Mesendoderm (in vitro differentiated cells): ENCODE measurements at regions not wholly inside any gene's neighbourhood (a gene's known extent, or its start where the extent isn't known, plus 50 kb on each side); places are given as distances from the start of the nearest gene placed in this dataset.
A peak's percentile ranks its signal among the peaks of the same experiment; 100 is the strongest.

Source experiments
- DNase-seq: peaks from one replicate; pipeline ENCODE4 v3.0.0; 2013
- H2AK5ac ChIP-seq: 2 replicates; pipeline ENCODE4 v1.6.1; 2013; ENCODE audit warnings: low read length, inconsistent platforms
- H2BK120ac ChIP-seq: 2 replicates; pipeline ENCODE4 v1.6.1; 2013; ENCODE audit warnings: low read depth, mild to moderate bottlenecking, low read length, moderate library complexity, mixed read lengths
- H2BK15ac ChIP-seq: replicated peaks from 2 replicates; pipeline ENCODE4 v1.6.1; 2013; ENCODE audit warnings: low read depth, mild to moderate bottlenecking, moderate library complexity
- H2BK5ac ChIP-seq: 2 replicates; pipeline ENCODE4 v1.6.1; 2013; ENCODE audit warnings: low read length, inconsistent platforms
- H3K18ac ChIP-seq: 2 replicates; pipeline ENCODE4 v1.6.1; 2013; ENCODE audit warnings: mild to moderate bottlenecking, low read length, mixed read lengths
- H3K23ac ChIP-seq: one replicate; pipeline ENCODE4 v1.6.1; 2013; ENCODE audit warnings: low read length
- H3K27ac ChIP-seq: 2 replicates; pipeline ENCODE4 v1.5.1; 2013; ENCODE audit warnings: low read depth, mild to moderate bottlenecking, inconsistent platforms, low read length, moderate library complexity
- H3K27me3 ChIP-seq: 2 replicates; pipeline ENCODE4 v1.6.1; 2013; ENCODE audit warnings: low read length, control low read depth, mild to moderate bottlenecking, inconsistent platforms; ENCODE audit not compliant: insufficient read depth, poor library complexity
- H3K36me3 ChIP-seq: 2 replicates; pipeline ENCODE4 v1.6.1; 2013; ENCODE audit warnings: low read length, inconsistent platforms; ENCODE audit not compliant: control insufficient read depth, insufficient read depth
- H3K4ac ChIP-seq: one replicate; pipeline ENCODE4 v1.6.1; 2013; ENCODE audit warnings: low read depth, mild to moderate bottlenecking, low read length, moderate library complexity
- H3K4me1 ChIP-seq: 2 replicates; pipeline ENCODE4 v1.6.1; 2013; ENCODE audit warnings: low read depth, low read length, inconsistent platforms; ENCODE audit not compliant: control insufficient read depth
- H3K4me2 ChIP-seq: 2 replicates; pipeline ENCODE4 v1.6.1; 2013; ENCODE audit warnings: low read length
- H3K4me3 ChIP-seq: 2 replicates; pipeline ENCODE4 v1.5.1; 2013; ENCODE audit warnings: mild to moderate bottlenecking, low read length
- H3K56ac ChIP-seq: one replicate; pipeline ENCODE4 v1.6.1; 2013; ENCODE audit warnings: low read length
- H3K79me1 ChIP-seq: 2 replicates; pipeline ENCODE4 v1.6.1; 2013; ENCODE audit warnings: low read length, inconsistent platforms
- H3K79me2 ChIP-seq: 2 replicates; pipeline ENCODE4 v1.6.1; 2013; ENCODE audit warnings: mild to moderate bottlenecking, low read length; ENCODE audit not compliant: control insufficient read depth, insufficient read depth
- H3K9ac ChIP-seq: 2 replicates; pipeline ENCODE4 v1.6.1; 2013; ENCODE audit warnings: low read length, inconsistent platforms
- H4K5ac ChIP-seq: one replicate; pipeline ENCODE4 v1.6.1; 2013; ENCODE audit warnings: low read length
- H4K8ac ChIP-seq: one replicate; pipeline ENCODE4 v1.6.1; 2013; ENCODE audit warnings: low read depth, mild to moderate bottlenecking, control low read depth, low read length, moderate library complexity
- WGBS: extraction: QIAGEN DNeasy Blood & Tissue Kit; methylation state at CpG from one replicate; pipeline ENCODE4 v1.1.7; 2013; ENCODE audit warnings: low lambda C conversion rate, missing lambda C conversion rate; ENCODE audit not compliant: insufficient coverage; ENCODE audit errors: extremely low coverage; 5-methylcytosine and 5-hydroxymethylcytosine counted together

DNA sequence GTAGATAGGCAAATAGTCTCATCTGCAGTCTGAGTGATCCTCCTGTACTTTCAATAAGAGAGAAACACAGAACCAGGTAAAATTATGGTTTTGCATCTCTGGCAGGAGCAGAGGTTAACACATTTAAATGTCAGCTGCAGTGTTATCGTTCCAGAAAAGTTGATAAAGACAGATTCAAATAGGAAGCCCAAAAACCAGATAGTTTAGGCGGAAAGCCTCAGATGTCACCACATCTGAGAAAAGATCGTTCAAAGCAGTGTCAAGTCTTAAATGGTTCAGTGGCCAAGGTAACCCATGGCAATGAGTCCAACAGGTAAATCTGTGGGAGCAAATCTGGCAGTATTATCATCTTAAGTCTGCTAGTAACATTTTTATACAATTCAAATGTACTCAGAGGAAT is 542.1 kb upstream of the MEF2C start:
- Histone ChIP-seq H3K9ac (no peak overlapping the region), H3K27me3 (no peaks in the 10 kb centered on the region), H3K4me2 (no peak overlapping the region), H3K23ac (no peak overlapping the region), H3K18ac (no peak overlapping the region), H3K27ac (no peak overlapping the region), H2AK5ac (no peak overlapping the region), H2BK120ac (no peak overlapping the region), H3K56ac (no peak overlapping the region), H3K79me1 (no peaks in the 10 kb centered on the region), H2BK15ac (no peak overlapping the region), H2BK5ac (no peak overlapping the region), H3K4ac (no peak overlapping the region), H4K5ac (no peak overlapping the region), H3K36me3 (no peaks in the 10 kb centered on the region), H3K4me3 (no peak overlapping the region), H3K4me1 (no peaks in the 10 kb centered on the region), H4K8ac (no peak overlapping the region), H3K79me2 (no peaks in the 10 kb centered on the region)
- WGBS: no CpG with 5 or more reads among the region's 3 CpGs
- DNase-seq: no peak

DNA sequence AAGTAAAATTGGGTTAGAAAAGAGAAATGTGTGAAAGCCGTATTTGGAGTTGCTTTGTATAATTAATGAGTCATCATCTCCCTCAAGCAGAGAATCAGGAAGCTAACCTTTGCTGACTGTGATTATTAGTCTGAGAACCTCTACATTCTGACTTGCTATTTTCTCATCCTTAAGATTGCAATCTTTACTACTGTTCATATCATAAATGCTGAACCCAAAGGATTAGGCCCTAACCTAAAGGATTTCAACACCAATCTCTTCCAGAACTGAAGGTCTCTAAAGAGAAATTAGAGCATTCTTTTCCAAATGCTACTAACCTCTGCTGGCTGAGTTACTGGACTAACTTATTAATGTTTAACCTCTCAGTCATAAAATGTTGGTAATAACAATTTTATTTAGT is 538.1 kb upstream of the MEF2C start:
- Histone ChIP-seq H3K4me2 (no peak overlapping the region), H2BK120ac (no peak overlapping the region), H3K23ac (no peak overlapping the region), H3K27ac (no peak overlapping the region), H3K27me3 (no peaks in the 10 kb centered on the region), H3K4me3 (no peak overlapping the region), H3K56ac (no peak overlapping the region), H3K79me1 (no peaks in the 10 kb centered on the region), H3K9ac (no peak overlapping the region), H2AK5ac (no peak overlapping the region), H3K36me3 (no peaks in the 10 kb centered on the region), H2BK15ac (no peak overlapping the region), H3K18ac (no peak overlapping the region), H4K8ac (no peak overlapping the region), H2BK5ac (no peak overlapping the region), H4K5ac (no peak overlapping the region), H3K4ac (no peak overlapping the region), H3K4me1 (no peaks in the 10 kb centered on the region), H3K79me2 (no peaks in the 10 kb centered on the region)
- DNase-seq: peak; percentile 14
- WGBS: no CpG with 5 or more reads among the region's 1 CpG

DNA sequence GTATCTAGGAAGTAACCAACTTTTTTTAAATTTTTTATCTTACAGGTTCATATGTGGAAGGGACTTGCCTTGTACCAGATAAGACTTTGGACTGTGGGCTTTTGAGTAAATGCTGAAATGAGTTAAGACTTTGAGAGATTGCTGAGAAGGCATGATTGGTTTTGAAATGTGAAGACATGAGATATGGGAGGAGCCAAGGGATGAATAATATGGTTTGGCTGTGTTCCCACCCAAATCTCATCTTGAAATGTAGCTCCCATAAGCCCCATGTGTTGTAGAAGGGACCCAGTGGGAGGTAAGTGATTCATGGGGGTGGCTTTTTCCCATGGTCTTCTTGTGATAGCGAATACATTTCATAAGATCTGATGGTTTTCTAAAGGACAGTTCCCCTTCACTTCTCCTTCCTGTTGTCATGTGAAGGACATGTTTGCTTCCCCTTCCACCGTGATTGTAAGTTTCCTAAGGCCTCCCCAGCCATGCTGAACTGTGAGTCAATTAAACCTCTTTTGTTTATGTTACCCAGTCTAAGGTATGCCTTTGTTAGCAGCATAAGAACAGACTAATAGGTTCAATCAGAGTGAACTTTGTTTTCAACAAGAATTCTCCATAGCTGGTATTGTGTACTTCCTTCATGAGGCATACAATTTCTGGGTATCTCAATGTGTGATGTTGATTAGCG is 535.6 kb upstream of the MEF2C start:
- no peak overlapping the region for H3K23ac ChIP-seq
- H3K4ac ChIP-seq: no peak overlapping the region
- no peak overlapping the region for H2BK5ac ChIP-seq
- H4K8ac ChIP-seq: no peak overlapping the region
- H3K36me3 ChIP-seq: no peaks in the 10 kb centered on the region
- H2BK15ac ChIP-seq: no peak overlapping the region
- H3K4me1 ChIP-seq: no peaks in the 10 kb centered on the region
- DNase-seq: no peak
- no peak overlapping the region for H3K4me3 ChIP-seq
- no peaks in the 10 kb centered on the region for H3K27me3 ChIP-seq
- H3K9ac ChIP-seq: no peak overlapping the region
- no peak overlapping the region for H3K4me2 ChIP-seq
- H3K27ac ChIP-seq: no peak overlapping the region
- no CpG with 5 or more reads among the region's 3 CpGs for WGBS
- H4K5ac ChIP-seq: no peak overlapping the region
- no peak overlapping the region for H3K56ac ChIP-seq
- no peaks in the 10 kb centered on the region for H3K79me1 ChIP-seq
- H3K79me2 ChIP-seq: no peaks in the 10 kb centered on the region
- H2BK120ac ChIP-seq: no peak overlapping the region
- no peak overlapping the region for H2AK5ac ChIP-seq
- no peak overlapping the region for H3K18ac ChIP-seq

DNA sequence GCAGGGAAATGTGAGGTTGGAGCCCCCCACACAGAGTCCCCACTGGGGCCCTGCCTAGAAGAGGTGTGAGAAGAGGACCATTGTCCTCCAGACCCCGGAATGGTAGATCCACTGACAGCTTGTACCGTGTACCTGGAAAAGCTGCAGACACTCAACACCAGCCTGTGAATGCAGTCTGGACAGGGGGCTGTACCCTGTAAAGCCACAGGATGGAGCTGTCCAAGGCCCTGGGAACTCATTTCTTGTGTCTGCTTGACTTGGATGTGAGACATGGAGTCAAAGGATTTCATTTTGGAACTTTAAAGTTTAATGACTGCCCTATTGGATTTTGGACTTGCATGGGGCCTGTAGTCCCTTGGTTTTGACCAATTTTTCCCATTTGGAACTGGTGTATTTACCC is 535.0 kb upstream of the MEF2C start:
- H2BK5ac ChIP-seq: no peak overlapping the region
- no peak overlapping the region for H3K23ac ChIP-seq
- no peak overlapping the region for H3K4me3 ChIP-seq
- no peak overlapping the region for H3K27ac ChIP-seq
- no peak overlapping the region for H3K9ac ChIP-seq
- no peaks in the 10 kb centered on the region for H3K4me1 ChIP-seq
- DNase-seq: no peak
- H2AK5ac ChIP-seq: no peak overlapping the region
- H3K4ac ChIP-seq: no peak overlapping the region
- no peak overlapping the region for H2BK15ac ChIP-seq
- H3K56ac ChIP-seq: no peak overlapping the region
- H3K79me2 ChIP-seq: no peaks in the 10 kb centered on the region
- H3K4me2 ChIP-seq: no peak overlapping the region
- H3K36me3 ChIP-seq: no peaks in the 10 kb centered on the region
- no peak overlapping the region for H4K5ac ChIP-seq
- no peaks in the 10 kb centered on the region for H3K27me3 ChIP-seq
- H3K18ac ChIP-seq: no peak overlapping the region
- WGBS: no CpG with 5 or more reads among the region's 2 CpGs
- no peaks in the 10 kb centered on the region for H3K79me1 ChIP-seq
- no peak overlapping the region for H4K8ac ChIP-seq
- H2BK120ac ChIP-seq: no peak overlapping the region

DNA sequence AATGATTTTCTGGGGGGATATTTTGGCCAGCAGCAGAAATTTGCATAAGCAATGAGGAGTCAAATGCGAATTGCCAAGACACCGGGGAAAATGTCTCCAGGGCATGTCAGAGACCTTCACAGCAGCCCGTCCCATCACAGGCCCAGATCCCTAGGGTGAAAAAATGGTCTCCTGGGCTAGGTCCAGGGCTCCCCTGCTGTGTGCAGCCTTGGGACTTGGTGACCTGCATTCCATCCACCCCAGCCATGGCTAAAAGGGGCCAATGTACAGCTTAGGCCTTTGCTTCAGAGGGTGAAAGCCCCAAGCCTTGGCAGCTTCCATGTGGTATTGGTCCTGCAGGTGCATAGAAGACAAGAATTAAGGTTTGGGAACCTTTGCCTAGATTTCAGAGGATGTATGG is 534.5 kb upstream of the MEF2C start:
- Histone ChIP-seq H3K4me3 (no peak overlapping the region), H3K4me1 (no peaks in the 10 kb centered on the region), H3K27me3 (no peaks in the 10 kb centered on the region), H2BK15ac (no peak overlapping the region), H3K79me2 (no peaks in the 10 kb centered on the region), H3K36me3 (no peaks in the 10 kb centered on the region), H3K4me2 (no peak overlapping the region), H3K4ac (no peak overlapping the region), H4K8ac (no peak overlapping the region), H3K56ac (no peak overlapping the region), H3K27ac (no peak overlapping the region), H3K18ac (no peak overlapping the region), H4K5ac (no peak overlapping the region), H2AK5ac (no peak overlapping the region), H3K23ac (no peak overlapping the region), H3K79me1 (no peaks in the 10 kb centered on the region), H2BK5ac (no peak overlapping the region), H2BK120ac (no peak overlapping the region), H3K9ac (no peak overlapping the region)
- DNase-seq: no peak
- WGBS: no CpG with 5 or more reads among the region's 3 CpGs

DNA sequence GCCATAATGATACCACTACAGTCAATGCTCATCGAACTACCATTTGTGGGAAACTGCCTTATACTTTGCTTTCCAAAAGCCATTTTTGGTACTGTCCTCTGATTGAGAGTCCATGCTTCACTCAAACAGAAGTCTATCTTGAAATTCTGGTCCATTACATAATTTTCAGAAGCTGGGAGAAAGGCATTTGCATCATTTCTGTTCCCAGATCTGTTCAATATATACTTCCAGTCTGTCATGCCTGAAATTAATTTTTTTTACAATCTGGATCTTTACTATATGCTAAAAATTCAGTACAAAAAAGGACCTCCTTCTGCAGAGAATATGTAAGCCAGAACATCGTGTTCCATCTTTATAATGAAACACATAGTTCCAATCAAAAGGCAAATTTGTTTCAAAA is 528.9 kb upstream of the MEF2C start:
- Histone ChIP-seq H4K5ac (no peak overlapping the region), H3K27ac (no peak overlapping the region), H2BK120ac (no peak overlapping the region), H3K4me3 (no peak overlapping the region), H3K18ac (no peak overlapping the region), H2BK5ac (no peak overlapping the region), H3K79me2 (no peaks in the 10 kb centered on the region), H3K4me2 (no peak overlapping the region), H4K8ac (no peak overlapping the region), H2BK15ac (no peak overlapping the region), H3K4me1 (no peaks in the 10 kb centered on the region), H3K56ac (no peak overlapping the region), H3K9ac (no peak overlapping the region), H3K79me1 (no peaks in the 10 kb centered on the region), H3K23ac (no peak overlapping the region), H3K27me3 (no peaks in the 10 kb centered on the region), H3K36me3 (no peaks in the 10 kb centered on the region), H3K4ac (no peak overlapping the region), H2AK5ac (no peak overlapping the region)
- no CpG with 5 or more reads among the region's 2 CpGs for WGBS
- DNase-seq: no peak
